SK-N-SH treated with all-trans-retinoic acid at 6 μM for 48 hours (cell line): ENCODE measurements at regions not wholly inside any gene's neighbourhood (a gene's known extent, or its start where the extent isn't known, plus 50 kb on each side); places are given as distances from the start of the nearest gene placed in this dataset.

Experiments
- CREB5 ChIP-seq: fragments of 250-450 bp; sonication (Bioruptor Pico); IDR thresholded peaks from 2 replicates; pipeline ENCODE4 v1.5.1; 2020; ENCODE audit warnings: low read depth, mild to moderate bottlenecking, moderate library complexity
- CSRNP3 ChIP-seq: fragments of 250-450 bp; sonication (Bioruptor Pico); IDR thresholded peaks from 2 replicates; pipeline ENCODE4 v1.5.1; 2021; ENCODE audit warnings: mild to moderate bottlenecking, moderate library complexity
- ZFP3 ChIP-seq: fragments of 250-450 bp; sonication (Bioruptor Pico); IDR thresholded peaks from 2 replicates; pipeline ENCODE4 v1.5.0; 2020; ENCODE audit warnings: mild to moderate bottlenecking, moderate library complexity
- ZNF8 ChIP-seq: fragments of 450-650 bp; formaldehyde crosslinking; IDR thresholded peaks from 2 replicates; pipeline ENCODE4 v1.5.0; 2020; ENCODE audit warnings: mild to moderate bottlenecking, moderate library complexity
- TF ChIP-seq, protein P1 (sequence below): fragments of 250-450 bp; sonication (Bioruptor Pico); IDR thresholded peaks from 2 replicates; pipeline ENCODE4 v1.8.0; 2020; ENCODE audit warnings: mild to moderate bottlenecking, moderate library complexity, borderline replicate concordance

- no peak for TF ChIP-seq ZFP3 (CRISPR knock-in tag)
- no peak for TF ChIP-seq ZNF8 (CRISPR knock-in tag)
- TF ChIP-seq CREB5 (CRISPR knock-in tag): no peak
- TF ChIP-seq, protein P1, sequence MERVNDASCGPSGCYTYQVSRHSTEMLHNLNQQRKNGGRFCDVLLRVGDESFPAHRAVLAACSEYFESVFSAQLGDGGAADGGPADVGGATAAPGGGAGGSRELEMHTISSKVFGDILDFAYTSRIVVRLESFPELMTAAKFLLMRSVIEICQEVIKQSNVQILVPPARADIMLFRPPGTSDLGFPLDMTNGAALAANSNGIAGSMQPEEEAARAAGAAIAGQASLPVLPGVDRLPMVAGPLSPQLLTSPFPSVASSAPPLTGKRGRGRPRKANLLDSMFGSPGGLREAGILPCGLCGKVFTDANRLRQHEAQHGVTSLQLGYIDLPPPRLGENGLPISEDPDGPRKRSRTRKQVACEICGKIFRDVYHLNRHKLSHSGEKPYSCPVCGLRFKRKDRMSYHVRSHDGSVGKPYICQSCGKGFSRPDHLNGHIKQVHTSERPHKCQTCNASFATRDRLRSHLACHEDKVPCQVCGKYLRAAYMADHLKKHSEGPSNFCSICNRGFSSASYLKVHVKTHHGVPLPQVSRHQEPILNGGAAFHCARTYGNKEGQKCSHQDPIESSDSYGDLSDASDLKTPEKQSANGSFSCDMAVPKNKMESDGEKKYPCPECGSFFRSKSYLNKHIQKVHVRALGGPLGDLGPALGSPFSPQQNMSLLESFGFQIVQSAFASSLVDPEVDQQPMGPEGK: no peak
- no peak for TF ChIP-seq CSRNP3 (CRISPR knock-in tag)
Measured at GRCh38 chr2:195162918-195163317, 494.1 kb upstream of the SLC39A10 start.
